ENCODE measurements at regions not wholly inside any gene's neighbourhood (a gene's known extent, or its start where the extent isn't known, plus 50 kb on each side); places are given as distances from the start of the nearest gene placed in this dataset.

DNA sequence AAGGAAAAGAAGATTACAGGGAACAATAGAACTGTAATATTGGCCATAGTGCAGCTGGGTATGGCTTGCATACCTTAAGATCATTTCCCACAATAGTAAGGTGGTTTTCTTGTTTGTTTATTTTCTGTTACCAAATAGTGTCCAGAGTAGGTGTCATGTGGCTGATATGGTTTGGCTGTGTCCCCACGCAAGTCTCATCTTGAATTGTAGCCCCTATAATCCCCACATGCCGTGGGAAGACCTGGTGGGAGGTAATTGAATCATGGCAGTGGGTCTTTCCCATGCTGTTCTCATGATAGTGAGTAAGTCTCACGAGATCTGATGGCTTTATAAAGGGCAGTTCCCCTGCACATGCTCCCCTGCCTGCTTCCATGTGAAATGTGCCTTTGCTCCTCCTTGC is 190.1 kb downstream of the ICOS start:
- TF ChIP-seq, protein P1, sequence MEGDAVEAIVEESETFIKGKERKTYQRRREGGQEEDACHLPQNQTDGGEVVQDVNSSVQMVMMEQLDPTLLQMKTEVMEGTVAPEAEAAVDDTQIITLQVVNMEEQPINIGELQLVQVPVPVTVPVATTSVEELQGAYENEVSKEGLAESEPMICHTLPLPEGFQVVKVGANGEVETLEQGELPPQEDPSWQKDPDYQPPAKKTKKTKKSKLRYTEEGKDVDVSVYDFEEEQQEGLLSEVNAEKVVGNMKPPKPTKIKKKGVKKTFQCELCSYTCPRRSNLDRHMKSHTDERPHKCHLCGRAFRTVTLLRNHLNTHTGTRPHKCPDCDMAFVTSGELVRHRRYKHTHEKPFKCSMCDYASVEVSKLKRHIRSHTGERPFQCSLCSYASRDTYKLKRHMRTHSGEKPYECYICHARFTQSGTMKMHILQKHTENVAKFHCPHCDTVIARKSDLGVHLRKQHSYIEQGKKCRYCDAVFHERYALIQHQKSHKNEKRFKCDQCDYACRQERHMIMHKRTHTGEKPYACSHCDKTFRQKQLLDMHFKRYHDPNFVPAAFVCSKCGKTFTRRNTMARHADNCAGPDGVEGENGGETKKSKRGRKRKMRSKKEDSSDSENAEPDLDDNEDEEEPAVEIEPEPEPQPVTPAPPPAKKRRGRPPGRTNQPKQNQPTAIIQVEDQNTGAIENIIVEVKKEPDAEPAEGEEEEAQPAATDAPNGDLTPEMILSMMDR (IDR thresholded peaks at IDR 0.05): no peak
- TF ChIP-seq POLR2A (IDR thresholded peaks at IDR 0.05): no peak

Measured in stomach (tissue), 4 donors.